ENCODE measurements at regions not wholly inside any gene's neighbourhood (a gene's known extent, or its start where the extent isn't known, plus 50 kb on each side); places are given as distances from the start of the nearest gene placed in this dataset.

- TF ChIP-seq ZNF175 (tag by site-specific recombination; IDR thresholded peaks at IDR 0.05) = no peak
- no peak for TF ChIP-seq ZBTB8A (tag by site-specific recombination; IDR thresholded peaks at IDR 0.05)
- TF ChIP-seq TRIM28 (IDR thresholded peaks at IDR 0.05; ENCODE audit: borderline replicate concordance, low read length) = no peak
- no peak for TF ChIP-seq CTCF (tag by site-specific recombination; IDR thresholded peaks at IDR 0.05)
- no peak for TF ChIP-seq ZNF629 (tag by site-specific recombination; IDR thresholded peaks at IDR 0.05)
- no peak for TF ChIP-seq ZNF843 (tag by site-specific recombination; IDR thresholded peaks at IDR 0.05)
- TF ChIP-seq ZNF324 (tag by site-specific recombination; IDR thresholded peaks at IDR 0.05) = no peak
- no peak for TF ChIP-seq KLF10 (tag by site-specific recombination; IDR thresholded peaks at IDR 0.05)
- TF ChIP-seq ZFP41 (tag by site-specific recombination; IDR thresholded peaks at IDR 0.05; ENCODE audit: borderline replicate concordance) = no peak
- no peak for TF ChIP-seq PRDM4 (tag by site-specific recombination; IDR thresholded peaks at IDR 0.05)
Measured at GRCh38 chr16:50437769-50438437, 69.1 kb upstream of the BRD7 start.

Measured in HEK293 (cell line).